ENCODE measurements at regions not wholly inside any gene's neighbourhood (a gene's known extent, or its start where the extent isn't known, plus 50 kb on each side); places are given as distances from the start of the nearest gene placed in this dataset.

DNA sequence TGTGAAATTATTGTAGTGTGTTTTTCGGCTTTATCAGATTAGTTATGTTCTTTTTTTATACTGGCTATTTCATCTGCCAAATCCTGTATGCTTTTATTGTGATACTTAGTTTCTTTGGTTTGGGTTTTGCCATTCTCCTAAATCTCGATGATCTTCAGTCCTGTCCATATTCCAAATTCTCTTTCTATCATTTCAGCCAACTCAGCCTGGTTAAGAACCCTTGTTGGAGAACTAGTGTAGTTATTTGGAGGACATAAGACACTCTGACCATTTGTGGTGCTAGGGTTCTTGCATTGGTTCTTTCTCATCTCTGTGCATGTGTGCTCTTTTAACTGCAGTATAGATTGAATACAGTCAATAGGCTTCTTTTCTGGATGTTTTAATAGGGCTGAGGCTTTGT, 187.0 kb upstream of the CCNH start:
- 67 to 78% methylated on average over 1 to 2 of the region's 2 CpGs for WGBS, 2 donors (ENCODE audit: low coverage in 1 of 2)
- TF ChIP-seq, protein P1, sequence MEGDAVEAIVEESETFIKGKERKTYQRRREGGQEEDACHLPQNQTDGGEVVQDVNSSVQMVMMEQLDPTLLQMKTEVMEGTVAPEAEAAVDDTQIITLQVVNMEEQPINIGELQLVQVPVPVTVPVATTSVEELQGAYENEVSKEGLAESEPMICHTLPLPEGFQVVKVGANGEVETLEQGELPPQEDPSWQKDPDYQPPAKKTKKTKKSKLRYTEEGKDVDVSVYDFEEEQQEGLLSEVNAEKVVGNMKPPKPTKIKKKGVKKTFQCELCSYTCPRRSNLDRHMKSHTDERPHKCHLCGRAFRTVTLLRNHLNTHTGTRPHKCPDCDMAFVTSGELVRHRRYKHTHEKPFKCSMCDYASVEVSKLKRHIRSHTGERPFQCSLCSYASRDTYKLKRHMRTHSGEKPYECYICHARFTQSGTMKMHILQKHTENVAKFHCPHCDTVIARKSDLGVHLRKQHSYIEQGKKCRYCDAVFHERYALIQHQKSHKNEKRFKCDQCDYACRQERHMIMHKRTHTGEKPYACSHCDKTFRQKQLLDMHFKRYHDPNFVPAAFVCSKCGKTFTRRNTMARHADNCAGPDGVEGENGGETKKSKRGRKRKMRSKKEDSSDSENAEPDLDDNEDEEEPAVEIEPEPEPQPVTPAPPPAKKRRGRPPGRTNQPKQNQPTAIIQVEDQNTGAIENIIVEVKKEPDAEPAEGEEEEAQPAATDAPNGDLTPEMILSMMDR (IDR thresholded peaks at IDR 0.05): no peak
- TF ChIP-seq EP300 (IDR thresholded peaks at IDR 0.05; ENCODE audit: low read depth): no peak
- TF ChIP-seq POLR2AphosphoS5 (IDR thresholded peaks at IDR 0.05): no peak
- no peak for TF ChIP-seq POLR2A (IDR thresholded peaks at IDR 0.05)
- H3K4me3 ChIP-seq: no peak overlapping the region
- in situ Hi-C loops (cut with MboI; ENCODE audit: low pct_ligation_motif_present in 1 of 4, low pct_unique_long_range_greater_than_20kb in 1 of 4, low sequenced_read_pairs in 3 of 4): no loop called here
- intact Hi-C loops (cut with DNase I; ENCODE audit: low total_unique reads): no loop called here
- no peaks in the 10 kb centered on the region for H3K27me3 ChIP-seq
- no peaks in the 10 kb centered on the region for H3K9me3 ChIP-seq
- H3K36me3 ChIP-seq: no peaks in the 10 kb centered on the region
- H3K27ac ChIP-seq: no peak overlapping the region
- H3K4me1 ChIP-seq: no peaks in the 10 kb centered on the region
- no peak for DNase-seq

DNA sequence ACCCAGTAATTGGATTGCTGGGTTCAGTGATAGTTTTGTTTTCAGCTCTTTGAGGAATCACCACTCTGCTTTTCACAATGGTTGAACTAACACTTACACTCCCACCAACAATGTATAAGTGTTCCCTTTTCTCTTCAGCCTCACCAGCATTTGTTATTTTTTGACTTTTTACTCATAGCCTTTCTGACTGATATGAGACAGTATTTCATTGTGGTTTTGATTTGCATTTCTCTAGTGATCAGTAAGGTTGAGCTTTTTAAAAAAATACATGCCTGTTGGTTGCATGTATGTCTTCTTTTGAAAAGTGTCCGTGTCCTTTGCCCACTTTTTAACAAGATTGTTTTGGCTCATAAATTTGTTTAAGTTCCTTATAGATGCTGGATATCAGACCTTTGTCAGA, 185.7 kb upstream of the CCNH start:
- H3K36me3 ChIP-seq: no peaks in the 10 kb centered on the region
- in situ Hi-C loops (cut with MboI; ENCODE audit: low pct_ligation_motif_present in 1 of 4, low pct_unique_long_range_greater_than_20kb in 1 of 4, low sequenced_read_pairs in 3 of 4) (no loop called here), intact Hi-C loops (cut with DNase I; ENCODE audit: low total_unique reads) (no loop called here)
- H3K27me3 ChIP-seq: no peaks in the 10 kb centered on the region
- no peaks in the 10 kb centered on the region for H3K4me1 ChIP-seq
- no peak overlapping the region for H3K4me3 ChIP-seq
- H3K27ac ChIP-seq: no peak overlapping the region
- DNase-seq: no peak
- 59 to 62% methylated on average over 1 of the region's 1 CpG for WGBS, 2 donors (ENCODE audit: low coverage in 1 of 2)
- H3K9me3 ChIP-seq: no peaks in the 10 kb centered on the region
- TF ChIP-seq, protein P1 (IDR thresholded peaks at IDR 0.05): no peak
- TF ChIP-seq EP300 (IDR thresholded peaks at IDR 0.05; ENCODE audit: low read depth) (no peak), POLR2AphosphoS5 (IDR thresholded peaks at IDR 0.05) (no peak), POLR2A (IDR thresholded peaks at IDR 0.05) (no peak)

DNA sequence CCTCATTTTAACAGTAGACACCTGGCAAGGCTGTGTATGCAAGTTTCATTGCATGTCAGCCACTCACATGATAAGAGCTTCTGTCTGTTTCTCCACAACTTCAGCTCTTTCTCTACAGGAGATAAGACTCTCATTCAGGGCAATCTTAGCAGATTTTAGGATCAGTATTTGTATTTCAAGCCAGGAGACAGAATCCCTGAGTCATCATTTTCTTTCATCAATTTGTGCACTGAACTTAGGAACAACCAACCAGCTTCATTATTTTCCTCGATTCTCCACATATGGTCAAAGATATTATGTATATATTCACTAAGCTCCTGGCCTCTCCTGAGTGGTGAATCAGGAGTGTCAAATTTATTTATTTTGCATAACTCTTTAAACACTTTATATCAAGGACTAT, 181.8 kb upstream of the CCNH start:
- no peak overlapping the region for H3K4me3 ChIP-seq
- 84% methylated on average over 1 of the region's 1 CpG; no CpG with 5 or more reads in 1 of the 2 donors for WGBS, 2 donors (ENCODE audit: low coverage in 1 of 2)
- in situ Hi-C loops (cut with MboI; ENCODE audit: low pct_ligation_motif_present in 1 of 4, low pct_unique_long_range_greater_than_20kb in 1 of 4, low sequenced_read_pairs in 3 of 4) (no loop called here), intact Hi-C loops (cut with DNase I; ENCODE audit: low total_unique reads) (no loop called here)
- no peak for DNase-seq
- no peak overlapping the region for H3K27ac ChIP-seq
- H3K36me3 ChIP-seq: no peaks in the 10 kb centered on the region
- H3K4me1 ChIP-seq: no peaks in the 10 kb centered on the region
- no peaks in the 10 kb centered on the region for H3K27me3 ChIP-seq
- H3K9me3 ChIP-seq: no peaks in the 10 kb centered on the region
- TF ChIP-seq POLR2AphosphoS5 (IDR thresholded peaks at IDR 0.05): no peak
- no peak for TF ChIP-seq POLR2A (IDR thresholded peaks at IDR 0.05)
- TF ChIP-seq EP300 (IDR thresholded peaks at IDR 0.05; ENCODE audit: low read depth): no peak
- TF ChIP-seq, protein P1 (IDR thresholded peaks at IDR 0.05): no peak

DNA sequence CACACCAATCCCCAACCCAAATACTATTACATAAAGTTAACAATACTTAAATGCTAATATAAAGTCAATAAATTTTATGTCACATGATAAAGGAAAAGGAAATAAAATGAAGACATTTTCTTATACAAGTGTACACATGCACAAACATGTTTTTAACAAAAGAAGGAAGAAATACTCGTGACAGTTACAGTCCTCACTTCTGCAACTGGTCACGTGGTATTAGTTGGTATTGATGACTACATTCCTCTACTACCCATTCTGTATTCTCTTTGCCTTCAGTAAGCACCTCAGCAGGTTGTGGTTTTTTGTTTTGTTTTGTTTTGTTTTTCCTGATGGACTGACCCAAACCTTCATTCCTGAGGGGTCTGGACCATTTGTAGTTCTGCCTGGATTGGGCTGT, 176.9 kb upstream of the CCNH start:
- H3K36me3 ChIP-seq: no peaks in the 10 kb centered on the region
- in situ Hi-C loops (cut with MboI; ENCODE audit: low pct_ligation_motif_present in 1 of 4, low pct_unique_long_range_greater_than_20kb in 1 of 4, low sequenced_read_pairs in 3 of 4) (no loop called here), intact Hi-C loops (cut with DNase I; ENCODE audit: low total_unique reads) (no loop called here)
- TF ChIP-seq EP300 (IDR thresholded peaks at IDR 0.05; ENCODE audit: low read depth): no peak
- TF ChIP-seq POLR2AphosphoS5 (IDR thresholded peaks at IDR 0.05): no peak
- no peak for TF ChIP-seq POLR2A (IDR thresholded peaks at IDR 0.05)
- TF ChIP-seq, protein P1 (IDR thresholded peaks at IDR 0.05): no peak
- 67 to 68% methylated on average over 2 of the region's 2 CpGs for WGBS, 2 donors (ENCODE audit: low coverage in 1 of 2)
- no peak overlapping the region for H3K4me3 ChIP-seq
- no peaks in the 10 kb centered on the region for H3K4me1 ChIP-seq
- no peak overlapping the region for H3K27ac ChIP-seq
- DNase-seq: no peak
- no peaks in the 10 kb centered on the region for H3K27me3 ChIP-seq
- H3K9me3 ChIP-seq: no peaks in the 10 kb centered on the region
